Calu3 (cell line): ENCODE measurements at regions not wholly inside any gene's neighbourhood (a gene's known extent, or its start where the extent isn't known, plus 50 kb on each side); places are given as distances from the start of the nearest gene placed in this dataset.

ENCODE experiments used
- BruUV-seq: library from RNA; stranded (reverse); fragments of 400-500 nt; replicated peaks from 2 replicates; lab custom pipeline; 2021; lab: Mats Ljungman, UMichigan
- CTCF ChIA-PET: fragments of 300-600 bp; sonication (Branson Sonifier 250); formaldehyde crosslinking; loops from one replicate; lab custom pipeline; 2022; ENCODE audit warnings: antibody characterized with exemption; lab: Charles Lee
- DNase-seq: peaks from one replicate; pipeline ENCODE4 v3.0.0; 2022
- H3K27ac Mint-ChIP-seq: one replicate; pipeline ENCODE4 v1.8.0; 2022; ENCODE audit warnings: mixed read lengths; ENCODE audit not compliant: unreplicated experiment
- H3K27me3 Mint-ChIP-seq: one replicate; pipeline ENCODE4 v1.8.0; 2022; ENCODE audit warnings: mixed read lengths; ENCODE audit not compliant: unreplicated experiment
- H3K36me3 Mint-ChIP-seq: one replicate; pipeline ENCODE4 v1.8.0; 2022; ENCODE audit warnings: mild to moderate bottlenecking, moderate library complexity, mixed read lengths; ENCODE audit not compliant: insufficient read depth, unreplicated experiment
- H3K4me1 Mint-ChIP-seq: one replicate; pipeline ENCODE4 v1.8.0; 2022; ENCODE audit warnings: mild to moderate bottlenecking, low read depth, mixed read lengths; ENCODE audit not compliant: unreplicated experiment
- H3K4me3 Mint-ChIP-seq: one replicate; pipeline ENCODE4 v1.8.0; 2022; ENCODE audit warnings: mild to moderate bottlenecking, low read depth, moderate library complexity, mixed read lengths; ENCODE audit not compliant: unreplicated experiment
- H3K9me3 Mint-ChIP-seq: one replicate; pipeline ENCODE4 v1.8.0; 2022; ENCODE audit warnings: low read depth, mixed read lengths; ENCODE audit not compliant: unreplicated experiment
- intact Hi-C: fragments of 100-400 bp; cut with micrococcal nuclease; formaldehyde crosslinking; loops from one replicate; pipeline ENCODE4 v1.10.0; 2022; ENCODE audit not compliant: unreplicated experiment
- TF ChIP-seq, protein P1 (sequence below): fragments of 200-600 bp; IDR thresholded peaks from one replicate; pipeline ENCODE4 v1.8.0; 2022; ENCODE audit warnings: antibody characterized with exemption; ENCODE audit not compliant: unreplicated experiment

DNA sequence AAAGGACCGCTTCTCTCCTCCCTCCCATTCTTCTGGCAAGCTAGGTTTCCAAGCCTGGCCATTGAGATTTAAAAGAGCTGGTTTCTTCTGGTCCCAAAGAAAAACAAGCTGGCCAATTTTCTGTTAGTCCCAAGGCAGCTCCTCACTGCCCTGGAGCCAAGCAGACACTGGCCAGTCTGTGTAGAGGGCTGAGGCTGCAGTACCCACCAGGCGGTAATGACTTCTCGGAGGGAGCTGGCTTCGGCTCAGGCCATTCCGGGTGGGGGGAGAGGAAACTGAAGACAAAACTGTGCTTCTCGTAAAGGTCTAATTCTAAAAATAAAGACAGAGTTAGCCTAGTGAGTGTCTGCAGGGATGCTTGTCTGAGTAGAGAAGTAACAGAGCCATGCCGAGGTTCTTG is 78.5 kb upstream of the SMAD3 start:
- peaks cover 45% of the 10 kb centered on the region for H3K27me3 Mint-ChIP-seq
- H3K36me3 Mint-ChIP-seq: no peaks in the 10 kb centered on the region
- DNase-seq: no peak
- H3K27ac Mint-ChIP-seq: no peak overlapping the region
- no TSS peak for BruUV-seq
- H3K4me1 Mint-ChIP-seq: no peaks in the 10 kb centered on the region
- intact Hi-C loops: no loop called here
- H3K9me3 Mint-ChIP-seq: peaks cover 7% of the 10 kb centered on the region
- CTCF ChIA-PET: no interaction called here
- TF ChIP-seq, protein P1, sequence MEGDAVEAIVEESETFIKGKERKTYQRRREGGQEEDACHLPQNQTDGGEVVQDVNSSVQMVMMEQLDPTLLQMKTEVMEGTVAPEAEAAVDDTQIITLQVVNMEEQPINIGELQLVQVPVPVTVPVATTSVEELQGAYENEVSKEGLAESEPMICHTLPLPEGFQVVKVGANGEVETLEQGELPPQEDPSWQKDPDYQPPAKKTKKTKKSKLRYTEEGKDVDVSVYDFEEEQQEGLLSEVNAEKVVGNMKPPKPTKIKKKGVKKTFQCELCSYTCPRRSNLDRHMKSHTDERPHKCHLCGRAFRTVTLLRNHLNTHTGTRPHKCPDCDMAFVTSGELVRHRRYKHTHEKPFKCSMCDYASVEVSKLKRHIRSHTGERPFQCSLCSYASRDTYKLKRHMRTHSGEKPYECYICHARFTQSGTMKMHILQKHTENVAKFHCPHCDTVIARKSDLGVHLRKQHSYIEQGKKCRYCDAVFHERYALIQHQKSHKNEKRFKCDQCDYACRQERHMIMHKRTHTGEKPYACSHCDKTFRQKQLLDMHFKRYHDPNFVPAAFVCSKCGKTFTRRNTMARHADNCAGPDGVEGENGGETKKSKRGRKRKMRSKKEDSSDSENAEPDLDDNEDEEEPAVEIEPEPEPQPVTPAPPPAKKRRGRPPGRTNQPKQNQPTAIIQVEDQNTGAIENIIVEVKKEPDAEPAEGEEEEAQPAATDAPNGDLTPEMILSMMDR: no peak
- no peak overlapping the region for H3K4me3 Mint-ChIP-seq

GRCh38 chr15:66993090-66993489 is 72.3 kb upstream of the SMAD3 start:
- no TSS peak for BruUV-seq

DNA sequence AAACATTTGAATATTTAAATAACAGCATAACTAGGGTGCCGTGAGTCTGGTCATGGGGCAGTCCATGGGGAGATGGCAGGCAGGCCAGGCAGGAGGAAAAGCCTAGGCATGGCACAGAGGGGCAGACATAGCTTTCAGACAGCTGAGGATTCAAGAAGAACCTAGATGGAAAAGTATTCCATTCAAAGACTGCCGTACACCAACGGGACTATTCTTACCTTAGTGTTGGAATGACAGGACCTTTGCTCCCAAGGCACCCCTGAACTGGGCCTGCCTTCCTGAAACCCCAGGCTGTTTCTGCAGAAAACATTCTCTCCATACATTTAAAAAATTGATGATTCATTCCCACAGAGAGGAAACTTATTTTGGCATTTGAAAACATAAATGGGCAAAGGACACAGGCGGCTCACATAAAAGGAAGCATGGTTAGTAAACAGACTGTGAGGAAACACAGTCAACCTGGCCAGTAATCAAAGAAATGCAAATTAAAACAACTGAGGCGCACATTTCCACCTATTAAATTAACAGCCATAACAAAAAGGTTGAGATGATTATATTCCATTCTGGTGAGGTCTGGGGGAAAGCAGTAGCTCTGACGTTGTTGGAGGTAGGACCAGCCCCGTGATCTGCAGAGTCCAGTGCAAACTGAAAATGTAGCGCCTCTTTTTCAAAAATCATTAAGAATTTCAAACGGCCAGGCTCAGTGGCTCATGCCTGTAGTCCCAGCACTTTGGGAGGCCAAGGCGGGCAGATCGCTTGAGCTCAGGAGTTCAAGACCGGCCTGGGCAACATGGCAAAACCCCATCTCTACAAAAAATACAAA is 71.3 kb upstream of the SMAD3 start:
- Mint-ChIP-seq H3K27ac (no peak overlapping the region), H3K27me3 (peaks cover 8% of the 10 kb centered on the region), H3K36me3 (no peaks in the 10 kb centered on the region), H3K9me3 (no peaks in the 10 kb centered on the region), H3K4me1 (no peaks in the 10 kb centered on the region), H3K4me3 (no peak overlapping the region)
- DNase-seq: no peak
- BruUV-seq: no TSS peak
- TF ChIP-seq, protein P1: no peak
- CTCF ChIA-PET: no interaction called here
- intact Hi-C loops: no loop called here

More at GRCh38 chr15:66993090-66993489, 72.3 kb upstream of the SMAD3 start:
- CTCF ChIA-PET: no interaction called here
- TF ChIP-seq, protein P1: no peak
- no peak overlapping the region for H3K27ac Mint-ChIP-seq
- no peaks in the 10 kb centered on the region for H3K36me3 Mint-ChIP-seq
- no peaks in the 10 kb centered on the region for H3K9me3 Mint-ChIP-seq
- H3K4me1 Mint-ChIP-seq: no peaks in the 10 kb centered on the region
- no peak for DNase-seq
- intact Hi-C loops: no loop called here
- H3K4me3 Mint-ChIP-seq: no peak overlapping the region
- H3K27me3 Mint-ChIP-seq: peaks cover 8% of the 10 kb centered on the region

GRCh38 chr15:66994927-66995656 is 70.3 kb upstream of the SMAD3 start:
- Mint-ChIP-seq H3K4me3 (no peak overlapping the region), H3K27ac (no peak overlapping the region), H3K4me1 (no peaks in the 10 kb centered on the region), H3K9me3 (no peaks in the 10 kb centered on the region), H3K27me3 (peaks cover 8% of the 10 kb centered on the region), H3K36me3 (no peaks in the 10 kb centered on the region)
- no peak for DNase-seq
- intact Hi-C loops: no loop called here
- CTCF ChIA-PET: no interaction called here
- no TSS peak for BruUV-seq
- TF ChIP-seq, protein P1: no peak
